NCI-H2196 treated with DMSO at 0.1 percent for 48 hours (cell line): ENCODE measurements at regions not wholly inside any gene's neighbourhood (a gene's known extent, or its start where the extent isn't known, plus 50 kb on each side); places are given as distances from the start of the nearest gene placed in this dataset.
"Not testable (repeated sequence)": the region's sequence is repeated elsewhere in the genome, so short reads cannot be mapped to it uniquely, and the experiment has no call there.

Source experiments
- DNase-seq: peaks from one replicate; lab custom pipeline; 2025; ENCODE audit not compliant: unreplicated experiment; lab: John Stamatoyannopoulos, UW

DNA sequence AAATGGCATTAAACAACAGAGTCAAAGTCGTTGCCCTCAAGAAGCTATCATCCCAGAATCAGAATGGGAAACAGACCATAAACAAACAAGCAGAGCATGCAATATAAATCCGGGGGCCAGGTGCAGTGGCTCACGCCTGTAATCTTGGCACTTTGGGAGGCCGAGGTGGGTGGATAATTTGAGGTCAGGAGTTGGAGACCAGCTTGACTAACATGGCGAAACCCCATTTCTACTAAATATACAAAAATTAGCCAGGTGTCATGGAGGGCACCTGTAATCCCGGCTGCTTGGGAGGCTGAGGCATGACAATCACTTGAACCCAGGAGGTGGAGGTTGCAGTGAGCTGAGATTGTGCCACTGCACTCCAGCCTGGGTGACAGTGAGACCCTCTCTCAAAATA is 249.8 kb downstream of the CYRIA start:
- DNase-seq: not testable (repeated sequence)

GRCh38 chr2:16413947-16414346 is 251.7 kb downstream of the CYRIA start:
- no peak for DNase-seq

DNA sequence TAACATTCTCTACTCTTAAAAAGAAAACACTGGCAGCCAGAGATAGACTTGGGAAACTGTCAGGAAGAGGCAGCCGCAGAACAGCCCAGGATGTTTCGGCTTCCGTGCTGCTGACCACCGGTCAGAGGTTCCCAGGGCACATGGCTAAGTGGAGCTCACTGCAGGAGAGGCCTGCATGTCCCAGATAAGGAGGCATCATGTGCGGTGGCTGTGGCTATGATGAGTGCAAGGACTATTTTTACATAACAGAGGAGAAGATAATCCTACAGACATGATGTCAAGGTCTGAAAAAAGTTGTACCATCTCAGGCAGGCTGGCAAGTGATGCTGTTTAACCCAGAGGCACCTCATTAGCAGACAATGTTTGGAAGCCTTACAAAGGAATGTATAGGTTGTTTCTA is 252.3 kb downstream of the CYRIA start:
- no peak for DNase-seq

DNA sequence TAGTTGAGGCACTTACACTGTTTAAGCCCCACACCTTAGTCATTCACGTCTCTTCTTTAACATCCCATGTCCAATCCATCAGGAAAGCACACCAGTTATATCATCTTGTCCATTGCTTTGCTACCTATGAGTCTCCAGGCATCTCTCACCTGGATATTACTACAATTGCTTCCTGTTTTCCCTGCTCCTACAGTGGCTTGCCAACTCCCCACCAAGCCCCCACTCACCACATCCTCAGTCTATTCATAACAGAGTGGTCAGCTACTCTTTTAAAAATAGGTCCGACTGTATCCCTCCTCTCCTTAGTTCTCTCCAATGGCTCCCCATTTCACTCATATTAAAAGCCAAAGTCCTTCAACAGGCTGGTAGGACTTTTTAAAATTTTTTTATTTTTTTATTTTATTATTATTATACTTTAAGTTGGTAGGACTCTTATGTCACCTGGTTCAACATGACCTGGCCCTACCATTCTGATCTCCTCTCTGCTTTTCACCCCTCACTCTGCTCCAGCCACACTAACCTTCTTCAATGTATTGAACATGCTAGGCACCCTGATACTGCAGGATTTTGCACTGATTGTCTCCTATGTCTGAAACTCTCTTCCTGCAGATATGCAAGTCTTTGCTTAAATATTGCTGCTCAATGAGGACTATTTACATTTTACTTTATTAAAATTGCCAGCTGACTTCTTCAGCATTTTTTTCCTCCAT is 253.2 kb downstream of the CYRIA start:
- no peak for DNase-seq

GRCh38 chr2:16411788-16412187 is 253.8 kb downstream of the CYRIA start:
- DNase-seq: no peak

GRCh38 chr2:16409849-16410248 is 255.8 kb downstream of the CYRIA start:
- no peak for DNase-seq

GRCh38 chr2:16409006-16409390 is 256.6 kb downstream of the CYRIA start:
- DNase-seq: no peak

DNA sequence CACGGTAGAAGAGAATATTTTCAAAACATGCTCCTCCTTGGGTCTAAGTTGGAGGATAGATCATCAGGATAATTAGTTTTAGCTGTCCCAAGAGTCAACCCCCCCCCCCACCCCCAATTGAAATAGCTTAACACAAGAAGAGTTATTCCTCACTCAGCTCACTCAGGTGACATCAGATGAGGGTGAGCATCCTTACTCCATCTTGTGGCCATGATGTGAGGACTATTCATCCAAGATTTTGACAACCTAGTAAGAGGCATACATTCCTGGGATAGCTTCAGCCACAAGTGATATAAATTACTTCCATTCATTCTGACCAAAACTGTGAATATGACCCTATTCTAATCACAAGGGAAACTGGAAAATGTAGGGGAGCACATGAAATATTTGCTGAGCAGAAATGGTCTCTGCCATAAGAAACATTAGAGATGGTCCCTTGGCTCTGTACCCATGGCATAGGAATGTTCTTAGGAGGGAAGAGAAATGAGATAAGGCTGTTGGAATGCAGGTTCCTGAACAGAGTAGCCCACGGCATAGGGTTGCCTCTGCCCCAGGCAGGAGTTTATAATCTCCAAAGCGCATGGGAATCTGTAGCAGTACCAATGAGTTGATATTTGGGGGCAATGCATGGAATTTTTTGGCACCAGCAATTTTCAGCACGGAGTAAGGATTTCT is 257.2 kb downstream of the CYRIA start:
- DNase-seq: no peak

DNA sequence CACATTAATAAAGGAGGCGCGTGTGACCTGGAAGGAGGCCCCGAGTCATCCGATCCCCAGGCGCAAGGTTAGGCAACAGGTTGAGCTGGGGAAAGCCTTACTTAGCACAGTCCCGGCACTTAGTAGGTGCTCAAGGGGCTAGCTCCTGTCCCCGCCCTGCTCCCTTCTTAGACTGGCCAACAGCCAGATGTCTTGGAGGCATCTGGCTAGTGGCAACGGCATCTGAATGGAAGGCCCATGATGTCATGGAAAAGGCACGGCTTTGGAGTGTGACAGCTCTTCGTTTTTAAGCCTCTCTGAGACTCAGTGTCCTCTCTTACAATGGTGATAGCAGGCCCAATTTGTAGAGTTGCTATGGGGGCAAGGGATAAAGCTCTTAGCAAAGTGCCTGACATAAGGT is 258.3 kb downstream of the CYRIA start:
- no peak for DNase-seq

GRCh38 chr2:16406496-16407289 is 258.9 kb downstream of the CYRIA start:
- no peak for DNase-seq

GRCh38 chr2:16405551-16405950 is 260.1 kb downstream of the CYRIA start:
- no peak for DNase-seq

GRCh38 chr2:16404551-16405300 is 260.9 kb downstream of the CYRIA start:
- no peak for DNase-seq

DNA sequence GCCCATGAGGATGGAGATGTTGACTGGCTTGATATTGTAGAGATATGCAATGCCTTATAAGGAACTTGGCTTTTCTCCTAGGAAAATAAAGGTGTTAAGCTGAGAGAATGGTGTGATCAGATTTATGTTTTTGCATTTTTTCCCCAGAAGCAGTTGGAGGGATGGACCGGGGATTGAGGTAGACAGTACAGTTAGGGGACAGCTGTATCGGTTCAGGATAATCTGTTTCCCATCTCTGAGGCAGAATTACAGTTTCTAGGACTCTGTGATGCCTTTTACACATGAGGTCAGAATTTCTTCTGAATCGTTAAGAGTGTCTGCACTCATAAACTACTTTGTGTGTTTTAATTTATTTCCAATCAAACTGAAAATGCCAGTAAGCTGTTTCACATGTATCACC is 261.5 kb downstream of the CYRIA start:
- no peak for DNase-seq

DNA sequence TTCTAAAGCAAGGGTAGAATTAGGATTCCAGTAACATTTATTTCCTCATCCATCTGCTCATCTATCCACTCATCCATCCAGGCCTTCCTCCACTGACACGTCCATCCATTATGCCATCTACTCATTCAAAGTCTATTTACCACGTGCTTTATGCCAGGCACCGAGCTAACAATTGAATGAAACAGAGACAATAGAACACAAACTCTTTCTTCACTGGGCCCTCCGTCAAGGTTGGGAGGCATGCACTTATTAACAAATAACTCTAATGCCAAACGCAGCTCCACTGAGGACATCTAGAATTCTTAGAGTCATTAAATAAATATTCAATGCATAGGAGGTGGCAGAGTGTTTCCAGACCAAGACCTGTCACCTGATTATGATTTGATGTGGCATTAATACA is 262.7 kb downstream of the CYRIA start:
- DNase-seq: no peak

GRCh38 chr2:16401761-16402300 is 263.8 kb downstream of the CYRIA start:
- DNase-seq: no peak

- DNase-seq: no peak
Observed at GRCh38 chr2:16400127-16400623, 265.5 kb downstream of the CYRIA start.

DNA sequence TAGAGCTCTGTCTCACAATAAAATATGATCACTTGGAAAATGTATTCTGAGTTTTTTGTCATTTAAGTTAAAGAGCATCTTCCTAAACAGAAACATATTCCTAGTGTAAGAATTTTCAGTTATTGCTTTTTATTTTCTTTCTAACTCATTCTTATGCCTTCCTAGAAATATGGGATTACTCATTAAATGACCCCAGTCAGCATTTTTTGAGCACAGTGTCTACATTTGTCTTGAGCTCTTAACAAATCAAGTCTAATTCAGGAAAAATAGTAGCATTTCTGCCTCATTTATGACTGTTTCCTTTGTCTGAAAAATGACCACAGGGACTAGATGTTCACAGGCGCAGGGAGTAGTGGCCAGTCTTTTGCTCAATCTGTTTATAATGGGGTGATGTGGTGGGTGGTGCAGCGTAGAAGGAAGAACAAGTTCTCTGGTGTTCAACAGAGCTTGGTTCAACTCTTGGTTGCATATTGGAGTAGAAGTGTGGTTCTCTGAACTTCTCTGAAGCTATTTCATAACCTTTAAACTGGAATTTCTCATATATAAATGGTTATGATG is 267.1 kb downstream of the CYRIA start:
- DNase-seq: no peak

GRCh38 chr2:16397681-16398475 is 267.8 kb downstream of the CYRIA start:
- no peak for DNase-seq

GRCh38 chr2:16396986-16397385 is 268.6 kb downstream of the CYRIA start:
- DNase-seq: no peak

GRCh38 chr2:16396171-16396570 is 269.5 kb downstream of the CYRIA start:
- DNase-seq: no peak
